ENCODE measurements at regions not wholly inside any gene's neighbourhood (a gene's known extent, or its start where the extent isn't known, plus 50 kb on each side); places are given as distances from the start of the nearest gene placed in this dataset.

- TF ChIP-seq ATF2 (IDR thresholded peaks at IDR 0.05; ENCODE audit: low read length), result no peak
- no peak for TF ChIP-seq CHD2 (IDR thresholded peaks at IDR 0.05; ENCODE audit: low read length)
- no peak for TF ChIP-seq SIN3A (conservative IDR thresholded peaks at IDR 0.05 in 1 of 2, IDR thresholded peaks at IDR 0.05 in 1 of 2; ENCODE audit: low read depth in 1 of 2, low read length in 2 of 2)
- TF ChIP-seq YY1 (IDR thresholded peaks at IDR 0.05; ENCODE audit: low read depth, low read length), result no peak
- no peak for TF ChIP-seq BRCA1 (IDR thresholded peaks at IDR 0.05; ENCODE audit: low read depth, low read length)
- TF ChIP-seq TAF1 (IDR thresholded peaks at IDR 0.05; ENCODE audit: low read depth, low read length), result no peak
- no peak for TF ChIP-seq POU5F1 (IDR thresholded peaks at IDR 0.05; ENCODE audit: low read depth, low read length)
- no peak for TF ChIP-seq TBP (IDR thresholded peaks at IDR 0.05; ENCODE audit: low read depth, low read length)
Observed at GRCh38 chr19:30629086-30629485, 256.9 kb downstream of the ZNF536 start (continued).
